ENCODE measurements at regions not wholly inside any gene's neighbourhood (a gene's known extent, or its start where the extent isn't known, plus 50 kb on each side); places are given as distances from the start of the nearest gene placed in this dataset.

DNA sequence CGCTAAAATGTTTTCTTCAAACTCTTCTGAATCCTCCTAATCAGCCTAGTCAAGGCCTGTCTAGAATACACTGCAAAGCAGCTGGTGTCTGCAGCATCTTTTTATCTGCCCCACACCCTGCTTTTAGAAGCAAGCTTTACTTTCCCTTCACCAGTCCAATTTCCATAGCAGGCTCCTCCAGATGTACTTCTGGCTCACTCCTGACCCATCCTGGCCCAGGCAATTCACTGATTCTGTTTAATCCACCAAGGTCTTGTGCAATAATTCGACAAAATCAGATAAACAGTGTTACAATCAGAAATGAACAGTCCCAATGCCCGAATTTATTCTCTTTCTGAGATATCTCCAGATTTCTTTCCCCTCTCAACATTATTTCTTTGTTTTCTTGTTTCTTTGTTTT lies 415.2 kb upstream of the SGCG start:
- TF ChIP-seq, protein P1, sequence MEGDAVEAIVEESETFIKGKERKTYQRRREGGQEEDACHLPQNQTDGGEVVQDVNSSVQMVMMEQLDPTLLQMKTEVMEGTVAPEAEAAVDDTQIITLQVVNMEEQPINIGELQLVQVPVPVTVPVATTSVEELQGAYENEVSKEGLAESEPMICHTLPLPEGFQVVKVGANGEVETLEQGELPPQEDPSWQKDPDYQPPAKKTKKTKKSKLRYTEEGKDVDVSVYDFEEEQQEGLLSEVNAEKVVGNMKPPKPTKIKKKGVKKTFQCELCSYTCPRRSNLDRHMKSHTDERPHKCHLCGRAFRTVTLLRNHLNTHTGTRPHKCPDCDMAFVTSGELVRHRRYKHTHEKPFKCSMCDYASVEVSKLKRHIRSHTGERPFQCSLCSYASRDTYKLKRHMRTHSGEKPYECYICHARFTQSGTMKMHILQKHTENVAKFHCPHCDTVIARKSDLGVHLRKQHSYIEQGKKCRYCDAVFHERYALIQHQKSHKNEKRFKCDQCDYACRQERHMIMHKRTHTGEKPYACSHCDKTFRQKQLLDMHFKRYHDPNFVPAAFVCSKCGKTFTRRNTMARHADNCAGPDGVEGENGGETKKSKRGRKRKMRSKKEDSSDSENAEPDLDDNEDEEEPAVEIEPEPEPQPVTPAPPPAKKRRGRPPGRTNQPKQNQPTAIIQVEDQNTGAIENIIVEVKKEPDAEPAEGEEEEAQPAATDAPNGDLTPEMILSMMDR (conservative IDR thresholded peaks at IDR 0.05; ENCODE audit: low read depth, low read length), result no peak

DNA sequence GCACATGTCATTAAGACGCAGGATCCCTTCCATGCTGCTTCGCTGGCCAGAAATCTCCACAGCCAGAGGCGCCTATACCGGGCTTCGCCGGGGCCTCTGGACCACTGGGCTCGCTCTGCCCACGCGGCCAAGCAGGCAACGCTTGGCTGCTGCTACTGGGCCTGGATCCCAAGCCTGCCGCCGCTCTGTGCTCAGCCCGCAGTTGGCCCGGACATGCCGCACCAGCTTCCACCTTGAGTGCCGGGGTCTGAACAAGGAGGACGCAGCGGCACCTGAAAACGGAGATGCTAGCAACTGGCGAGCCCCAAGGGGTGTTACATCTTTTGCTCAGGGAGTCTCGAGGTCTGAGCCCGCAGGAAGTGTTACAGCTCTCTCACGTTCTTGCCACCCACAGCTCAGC lies 409.9 kb upstream of the SGCG start:
- H3K4me3 ChIP-seq (ENCODE audit: low read length), result no peak overlapping the region
- DNase-seq (ENCODE audit: low read depth), result no peak
- TF ChIP-seq, protein P1 (conservative IDR thresholded peaks at IDR 0.05; ENCODE audit: low read depth, low read length), result no peak

More for the DNA sequence above, 415.2 kb upstream of the SGCG start:
- H3K4me3 ChIP-seq (ENCODE audit: low read length), result no peak overlapping the region
- DNase-seq (ENCODE audit: low read depth), result no peak

DNA sequence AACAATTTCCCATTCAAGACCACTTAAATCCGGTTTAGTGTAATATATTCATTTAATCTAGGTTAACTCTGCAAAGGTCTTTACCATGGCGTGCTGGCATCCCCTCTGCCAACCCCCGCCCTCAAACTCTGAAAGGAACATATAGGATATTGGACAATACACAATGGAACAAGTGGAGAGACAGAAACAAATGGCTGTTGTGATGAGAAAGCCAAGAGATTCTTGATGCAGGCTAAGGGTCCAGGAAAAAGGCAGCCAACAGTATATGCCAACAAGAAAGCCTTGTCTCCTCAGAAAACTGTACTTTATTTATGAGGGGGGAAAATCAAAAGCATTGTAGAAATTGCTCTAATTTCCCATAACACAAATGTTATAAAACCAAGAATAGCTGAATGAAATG lies 407.3 kb upstream of the SGCG start:
- no peak for DNase-seq (ENCODE audit: low read depth)
- H3K4me3 ChIP-seq (ENCODE audit: low read length), result no peak overlapping the region
- TF ChIP-seq, protein P1 (conservative IDR thresholded peaks at IDR 0.05; ENCODE audit: low read depth, low read length), result no peak

DNA sequence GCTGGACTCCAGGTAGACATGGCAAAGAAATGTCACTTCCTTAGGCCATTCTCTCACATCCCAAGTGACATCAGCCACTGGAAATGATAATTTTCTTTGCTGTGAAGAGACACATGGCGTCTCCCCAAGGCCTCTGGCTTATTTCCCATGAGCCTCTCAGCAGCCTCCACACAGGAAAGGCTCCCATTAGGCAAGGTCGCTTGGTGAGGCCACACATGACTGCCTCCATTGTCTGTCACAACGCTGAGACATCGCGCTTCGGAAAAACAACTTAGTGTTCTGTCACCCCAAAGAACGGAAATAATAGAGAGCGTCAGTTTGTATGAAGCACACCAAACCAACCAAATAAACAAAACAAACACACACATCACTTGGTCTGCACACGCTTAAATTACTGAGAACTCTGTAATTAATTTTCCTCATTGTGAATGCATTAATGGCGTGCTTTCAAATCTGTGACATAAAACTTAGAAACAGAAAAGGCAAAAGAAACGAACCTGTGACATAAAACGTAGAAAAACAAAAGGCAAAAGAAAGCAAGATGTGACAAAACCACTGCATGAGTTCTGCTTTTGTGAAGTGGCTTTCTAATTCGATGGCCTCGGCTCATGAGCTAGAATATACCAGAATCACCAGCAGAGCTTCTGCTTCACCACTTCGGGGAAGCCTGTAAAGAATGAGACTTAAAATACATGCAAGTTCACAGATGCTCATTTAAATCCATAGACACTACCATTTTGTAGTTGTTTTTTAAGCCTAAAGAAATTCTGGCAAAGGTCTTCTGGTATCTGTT lies 404.2 kb upstream of the SGCG start:
- DNase-seq (ENCODE audit: low read depth), result no peak
- H3K4me3 ChIP-seq (ENCODE audit: low read length), result no peak overlapping the region
- TF ChIP-seq, protein P1 (conservative IDR thresholded peaks at IDR 0.05; ENCODE audit: low read depth, low read length), result no peak

DNA sequence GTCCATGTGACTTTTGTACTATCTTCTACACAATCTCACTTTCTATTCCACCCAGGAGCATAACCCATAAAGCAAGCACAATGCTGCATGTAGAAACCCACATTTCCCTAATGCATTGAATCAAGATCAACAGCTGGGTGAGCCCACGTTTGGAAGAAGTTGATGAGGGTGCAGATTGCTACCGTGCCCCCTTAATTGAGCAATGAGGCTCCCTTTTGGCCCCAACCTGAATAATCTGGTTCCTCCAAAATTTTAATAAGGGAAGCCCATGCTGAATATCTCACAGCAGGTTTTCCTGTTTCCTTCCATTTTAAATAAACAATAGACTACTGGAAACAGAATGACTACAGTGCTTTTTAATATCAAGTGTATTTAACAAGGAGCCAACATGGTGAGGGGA lies 403.6 kb upstream of the SGCG start:
- TF ChIP-seq, protein P1 (conservative IDR thresholded peaks at IDR 0.05; ENCODE audit: low read depth, low read length), result no peak
- H3K4me3 ChIP-seq (ENCODE audit: low read length), result no peak overlapping the region
- DNase-seq (ENCODE audit: low read depth), result no peak

GRCh38 chr13:22789027-22789593 lies 391.7 kb upstream of the SGCG start:
- TF ChIP-seq, protein P1 (conservative IDR thresholded peaks at IDR 0.05; ENCODE audit: low read depth, low read length), result no peak
- no peak overlapping the region for H3K4me3 ChIP-seq (ENCODE audit: low read length)
- no peak for DNase-seq (ENCODE audit: low read depth)

DNA sequence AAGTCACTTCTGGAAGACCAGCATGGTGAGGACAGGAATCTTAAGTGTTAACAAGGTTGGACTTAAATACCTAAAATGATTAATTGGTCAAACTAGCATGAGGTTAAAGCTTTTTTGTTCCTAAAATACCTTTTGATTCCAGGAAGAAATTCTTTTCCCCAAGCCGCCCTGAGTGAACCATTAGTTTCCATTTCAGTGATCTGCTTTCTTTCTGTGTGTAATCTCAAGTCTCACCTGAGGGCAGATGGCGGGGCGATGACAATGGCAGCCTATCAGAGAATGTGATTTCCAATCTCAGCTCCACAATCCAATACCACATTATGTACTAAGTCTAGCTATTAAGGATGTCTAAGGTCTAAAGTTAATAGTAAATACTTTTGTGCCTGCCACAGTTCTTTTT lies 390.9 kb upstream of the SGCG start:
- TF ChIP-seq, protein P1 (conservative IDR thresholded peaks at IDR 0.05; ENCODE audit: low read depth, low read length), result no peak
- no peak for DNase-seq (ENCODE audit: low read depth)
- H3K4me3 ChIP-seq (ENCODE audit: low read length), result no peak overlapping the region

All from retinal pigment epithelial cell (primary cell).